OCI-LY7 (cell line): ENCODE measurements at regions not wholly inside any gene's neighbourhood (a gene's known extent, or its start where the extent isn't known, plus 50 kb on each side); places are given as distances from the start of the nearest gene placed in this dataset.

Source experiments
- BruUV-seq: library from RNA; stranded (reverse); fragments of 400-500 nt; replicated peaks from 2 replicates; lab custom pipeline; 2021; lab: Mats Ljungman, UMichigan
- CTCF ChIA-PET: fragments of 300-600 bp; sonication (Branson Sonifier 250); formaldehyde crosslinking; loops from one replicate; lab custom pipeline; 2022; ENCODE audit warnings: antibody characterized with exemption; ENCODE audit not compliant: unreplicated experiment; lab: Charles Lee
- POLR2A ChIA-PET: fragments of 300-600 bp; sonication (Branson Sonifier 250); formaldehyde crosslinking; loops from one replicate; lab custom pipeline; 2022; ENCODE audit warnings: antibody characterized with exemption; lab: Charles Lee
- DNase-seq: peaks from one replicate; pipeline ENCODE4 v3.0.0-alpha.2; 2015; ENCODE audit warnings: low spot score
- H2AFZ ChIP-seq: fragments of 200-600 bp; sonication (generic), shearing (Covaris generic); 2 replicates; pipeline ENCODE4 v1.6.1; 2014; ENCODE audit warnings: mild to moderate bottlenecking, antibody characterized with exemption, low read length, moderate library complexity
- H3K27ac ChIP-seq: fragments of 200-600 bp; sonication (generic); 2 replicates; pipeline ENCODE4 v1.5.1; 2014; ENCODE audit warnings: mixed run types, low read depth, mild to moderate bottlenecking, moderate library complexity, low read length, inconsistent platforms; ENCODE audit not compliant: poor library complexity, severe bottlenecking
- H3K36me3 ChIP-seq: fragments of 200-600 bp; sonication (generic); 2 replicates; pipeline ENCODE4 v1.6.1; 2014; ENCODE audit warnings: mild to moderate bottlenecking, antibody characterized with exemption, low read length, moderate library complexity, mixed read lengths; ENCODE audit not compliant: insufficient read depth
- H3K4me1 ChIP-seq: fragments of 200-600 bp; sonication (generic); 2 replicates; pipeline ENCODE4 v1.5.1; 2014; ENCODE audit warnings: mild to moderate bottlenecking, low read length; ENCODE audit not compliant: insufficient read depth, poor library complexity, severe bottlenecking
- H3K4me2 ChIP-seq: fragments of 200-600 bp; sonication (generic); 2 replicates; pipeline ENCODE4 v1.6.1; 2014; ENCODE audit warnings: mild to moderate bottlenecking, low read length
- H3K4me3 ChIP-seq: fragments of 200-600 bp; sonication (generic); 2 replicates; pipeline ENCODE4 v1.5.1; 2014; ENCODE audit warnings: mild to moderate bottlenecking, low read depth, low read length; ENCODE audit not compliant: poor library complexity, severe bottlenecking
- H3K79me2 ChIP-seq: fragments of 200-600 bp; sonication (generic); 2 replicates; pipeline ENCODE4 v1.6.1; 2016; ENCODE audit warnings: low read depth, mild to moderate bottlenecking, low read length, moderate library complexity, mixed read lengths; ENCODE audit not compliant: insufficient read depth
- H3K9me2 ChIP-seq: fragments of 200-600 bp; sonication (generic); 2 replicates; pipeline ENCODE4 v1.6.1; 2016; ENCODE audit warnings: mild to moderate bottlenecking, low read length, mixed read lengths; ENCODE audit not compliant: insufficient read depth
- H3K9me3 ChIP-seq: fragments of 200-600 bp; sonication (generic); 2 replicates; pipeline ENCODE4 v1.6.1; 2014; ENCODE audit warnings: mild to moderate bottlenecking, mixed run types, low read length, mixed read lengths
- H4K20me1 ChIP-seq: fragments of 200-600 bp; sonication (generic); 2 replicates; pipeline ENCODE4 v1.6.1; 2014; ENCODE audit warnings: mild to moderate bottlenecking, antibody characterized with exemption, low read length, moderate library complexity, mixed read lengths; ENCODE audit not compliant: insufficient read depth
- EZH2phosphoT487 ChIP-seq: fragments of 200-600 bp; sonication (generic); IDR thresholded peaks from 2 replicates; pipeline ENCODE4 v1.6.1; 2018; ENCODE audit warnings: low read depth, borderline replicate concordance, mild to moderate bottlenecking, mixed run types, antibody characterized with exemption, low read length, moderate library complexity, mixed read lengths
- intact Hi-C: fragments of 100-400 bp; cut with micrococcal nuclease; formaldehyde crosslinking; loops from one replicate; pipeline ENCODE4 v1.10.0; 2022; ENCODE audit not compliant: unreplicated experiment
- TF ChIP-seq, protein P1 (sequence below): fragments of 200-600 bp; sonication (generic); conservative IDR thresholded peaks from 2 replicates; pipeline ENCODE4 v1.5.1; 2014; ENCODE audit warnings: mild to moderate bottlenecking, antibody characterized with exemption, low read length, moderate library complexity, mixed read lengths

- Histone ChIP-seq H3K9me2 (no peaks in the 10 kb centered on the region), H3K4me3 (no peak overlapping the region), H4K20me1 (no peaks in the 10 kb centered on the region), H3K4me2 (no peak overlapping the region), H3K79me2 (no peaks in the 10 kb centered on the region), H3K4me1 (no peaks in the 10 kb centered on the region), H3K27ac (no peak overlapping the region), H2AFZ (no peak overlapping the region), H3K9me3 (no peaks in the 10 kb centered on the region), H3K36me3 (no peaks in the 10 kb centered on the region)
- intact Hi-C loops: no loop called here
- CTCF ChIA-PET: no interaction called here
- POLR2A ChIA-PET: no interaction called here
- no TSS peak for BruUV-seq
- no peak for DNase-seq
- TF ChIP-seq, protein P1, sequence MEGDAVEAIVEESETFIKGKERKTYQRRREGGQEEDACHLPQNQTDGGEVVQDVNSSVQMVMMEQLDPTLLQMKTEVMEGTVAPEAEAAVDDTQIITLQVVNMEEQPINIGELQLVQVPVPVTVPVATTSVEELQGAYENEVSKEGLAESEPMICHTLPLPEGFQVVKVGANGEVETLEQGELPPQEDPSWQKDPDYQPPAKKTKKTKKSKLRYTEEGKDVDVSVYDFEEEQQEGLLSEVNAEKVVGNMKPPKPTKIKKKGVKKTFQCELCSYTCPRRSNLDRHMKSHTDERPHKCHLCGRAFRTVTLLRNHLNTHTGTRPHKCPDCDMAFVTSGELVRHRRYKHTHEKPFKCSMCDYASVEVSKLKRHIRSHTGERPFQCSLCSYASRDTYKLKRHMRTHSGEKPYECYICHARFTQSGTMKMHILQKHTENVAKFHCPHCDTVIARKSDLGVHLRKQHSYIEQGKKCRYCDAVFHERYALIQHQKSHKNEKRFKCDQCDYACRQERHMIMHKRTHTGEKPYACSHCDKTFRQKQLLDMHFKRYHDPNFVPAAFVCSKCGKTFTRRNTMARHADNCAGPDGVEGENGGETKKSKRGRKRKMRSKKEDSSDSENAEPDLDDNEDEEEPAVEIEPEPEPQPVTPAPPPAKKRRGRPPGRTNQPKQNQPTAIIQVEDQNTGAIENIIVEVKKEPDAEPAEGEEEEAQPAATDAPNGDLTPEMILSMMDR: no peak
- no peak for TF ChIP-seq EZH2phosphoT487
Measured at GRCh38 chr7:10346032-10346431, 627.6 kb upstream of the PHF14 start.

- H3K9me3 ChIP-seq: no peaks in the 10 kb centered on the region
- no peak overlapping the region for H3K27ac ChIP-seq
- no peaks in the 10 kb centered on the region for H3K36me3 ChIP-seq
- no peak overlapping the region for H3K4me3 ChIP-seq
- H2AFZ ChIP-seq: no peak overlapping the region
- no peaks in the 10 kb centered on the region for H3K9me2 ChIP-seq
- H3K79me2 ChIP-seq: no peaks in the 10 kb centered on the region
- no peak for TF ChIP-seq EZH2phosphoT487
- TF ChIP-seq, protein P1: no peak
- H4K20me1 ChIP-seq: no peaks in the 10 kb centered on the region
- CTCF ChIA-PET: no interaction called here
- no peaks in the 10 kb centered on the region for H3K4me1 ChIP-seq
- no peak overlapping the region for H3K4me2 ChIP-seq
- intact Hi-C loops: no loop called here
- no TSS peak for BruUV-seq
- POLR2A ChIA-PET: interaction anchor here (0.6 kb wide), 1 partner anchor 421 kb away, joined by 3 read pairs; no protein-coding TSS in a partner anchor
- no peak for DNase-seq
Measured at GRCh38 chr7:10355816-10356215, 617.9 kb upstream of the PHF14 start.

DNA sequence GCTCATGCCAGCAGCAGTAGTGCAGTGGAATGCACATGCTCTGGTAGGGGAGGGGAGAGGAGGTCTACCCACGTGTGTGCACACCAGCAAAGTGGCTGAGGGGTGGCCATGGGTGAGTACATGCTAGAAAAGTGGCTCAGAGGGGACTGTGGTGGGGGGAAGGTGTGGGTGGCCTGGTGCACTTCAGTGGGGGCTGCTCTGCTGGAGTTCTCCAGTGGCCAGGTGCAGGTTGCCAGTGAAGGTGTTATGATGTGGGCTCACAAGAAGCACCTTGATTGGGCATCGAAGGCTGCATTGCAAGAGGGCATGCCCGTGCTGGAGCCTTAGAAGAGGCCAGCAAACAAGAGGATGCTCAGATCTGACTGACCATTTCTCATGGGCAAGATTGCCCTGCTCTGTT is 613.6 kb upstream of the PHF14 start:
- intact Hi-C loops: no loop called here
- no peak overlapping the region for H2AFZ ChIP-seq
- H3K4me2 ChIP-seq: no peak overlapping the region
- H3K9me2 ChIP-seq: no peaks in the 10 kb centered on the region
- no peak for DNase-seq
- H3K79me2 ChIP-seq: no peaks in the 10 kb centered on the region
- H3K4me1 ChIP-seq: no peaks in the 10 kb centered on the region
- no peaks in the 10 kb centered on the region for H4K20me1 ChIP-seq
- ChIA-PET POLR2A (no interaction called here), CTCF (no interaction called here)
- BruUV-seq: no TSS peak
- no peaks in the 10 kb centered on the region for H3K9me3 ChIP-seq
- H3K36me3 ChIP-seq: no peaks in the 10 kb centered on the region
- H3K4me3 ChIP-seq: no peak overlapping the region
- TF ChIP-seq, protein P1: no peak
- no peak for TF ChIP-seq EZH2phosphoT487
- H3K27ac ChIP-seq: no peak overlapping the region
